Endothelial cell of hepatic sinusoid (primary cell): ENCODE measurements at regions not wholly inside any gene's neighbourhood (a gene's known extent, or its start where the extent isn't known, plus 50 kb on each side); places are given as distances from the start of the nearest gene placed in this dataset.

ENCODE experiments used
- in situ Hi-C: cut with HindIII; loops from 2 replicates; pipeline ENCODE4 v1.10.0; 2017; ENCODE audit warnings: low sequenced_read_pairs

DNA sequence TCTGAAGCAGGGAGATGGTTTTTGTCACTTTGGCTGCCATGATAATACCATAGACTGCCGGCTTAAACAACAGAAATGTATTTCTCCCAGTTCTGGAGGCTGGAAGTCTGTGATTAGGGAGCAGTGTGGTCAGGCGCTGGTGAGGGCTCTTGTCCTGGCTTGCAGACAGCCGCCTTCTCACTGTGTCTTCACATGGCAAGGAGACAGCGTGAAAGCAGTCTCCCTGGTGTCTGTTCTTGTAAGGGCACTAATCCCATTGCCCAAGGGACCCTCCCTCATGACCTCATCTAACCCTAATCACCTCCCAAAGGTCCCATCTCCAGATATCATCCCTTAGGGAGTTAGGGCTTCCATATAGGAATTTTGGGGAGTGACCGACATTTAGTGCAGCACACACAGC is 167.0 kb downstream of the ENGASE start:
- in situ Hi-C loops = loop anchor here (5.0 kb wide), 2 partner anchors 54 to 94 kb away; no protein-coding TSS in a partner anchor

DNA sequence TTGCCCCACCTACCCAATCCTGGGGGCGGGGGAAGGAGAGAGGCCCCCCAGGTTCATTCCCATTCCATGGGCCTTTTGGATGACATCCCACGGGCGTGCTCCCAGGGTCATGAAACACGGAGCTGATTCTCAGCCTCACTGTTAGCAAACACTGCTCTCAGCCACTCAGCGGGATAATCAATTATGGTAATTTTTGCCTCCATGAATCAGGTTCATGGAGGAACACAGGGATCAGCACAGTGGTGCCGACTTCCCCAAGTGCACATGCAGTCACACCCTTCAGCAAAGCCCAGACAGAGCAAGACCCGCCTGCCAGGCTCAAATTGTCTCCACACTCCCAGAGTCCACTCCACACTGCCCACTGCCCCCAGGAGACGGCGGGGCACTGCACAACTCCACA is 164.6 kb downstream of the ENGASE start:
- in situ Hi-C loops = no loop called here

DNA sequence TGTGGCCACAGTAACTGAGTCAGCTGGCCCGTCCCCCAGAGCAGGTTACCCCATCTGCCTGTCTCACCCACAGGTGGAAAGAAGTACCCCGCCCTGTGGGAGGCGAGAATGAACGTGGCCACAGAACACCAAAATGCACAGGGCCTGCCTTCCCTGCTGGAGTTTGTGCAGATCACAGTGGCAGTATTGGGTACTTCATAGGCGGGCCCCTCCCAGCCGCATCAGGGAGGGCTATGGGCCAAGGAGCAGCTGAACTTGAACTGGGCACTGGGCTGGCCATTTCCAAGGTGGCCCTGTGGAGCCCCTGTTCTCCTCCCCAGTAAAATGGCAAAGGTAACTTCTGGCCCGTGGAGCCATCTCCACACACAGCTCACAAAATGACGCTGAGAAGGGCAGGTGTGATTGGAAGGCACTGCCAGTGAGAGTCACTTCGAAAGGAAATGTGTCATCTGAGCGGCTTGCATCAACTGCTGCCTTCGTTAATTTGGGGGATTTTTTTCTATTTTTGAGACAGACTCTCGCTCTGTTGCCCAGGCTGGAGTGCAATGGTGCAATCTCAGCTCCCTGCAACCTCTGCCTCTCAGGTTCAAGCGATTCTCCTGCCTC is 162.9 kb downstream of the ENGASE start:
- in situ Hi-C loops = no loop called here

DNA sequence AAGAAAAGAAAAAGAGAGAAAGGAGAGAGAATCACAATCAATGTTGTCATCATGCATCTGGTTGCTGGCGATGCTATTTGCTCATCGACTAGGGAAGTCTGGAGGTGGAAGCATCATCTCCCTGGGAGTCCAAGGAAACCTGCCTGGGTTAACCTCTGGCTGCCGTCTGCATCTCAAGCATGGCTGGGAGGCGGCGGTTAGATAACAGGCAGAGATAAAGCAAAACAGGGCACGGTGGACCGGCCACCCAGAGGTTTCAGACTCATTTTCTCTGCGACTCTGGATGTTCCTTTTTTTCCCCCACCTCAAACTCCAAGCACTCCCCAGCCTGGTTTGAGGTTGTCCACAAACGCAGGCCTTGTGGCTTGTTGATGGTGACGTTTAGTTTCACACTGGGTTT is 161.2 kb downstream of the ENGASE start:
- in situ Hi-C loops = no loop called here

DNA sequence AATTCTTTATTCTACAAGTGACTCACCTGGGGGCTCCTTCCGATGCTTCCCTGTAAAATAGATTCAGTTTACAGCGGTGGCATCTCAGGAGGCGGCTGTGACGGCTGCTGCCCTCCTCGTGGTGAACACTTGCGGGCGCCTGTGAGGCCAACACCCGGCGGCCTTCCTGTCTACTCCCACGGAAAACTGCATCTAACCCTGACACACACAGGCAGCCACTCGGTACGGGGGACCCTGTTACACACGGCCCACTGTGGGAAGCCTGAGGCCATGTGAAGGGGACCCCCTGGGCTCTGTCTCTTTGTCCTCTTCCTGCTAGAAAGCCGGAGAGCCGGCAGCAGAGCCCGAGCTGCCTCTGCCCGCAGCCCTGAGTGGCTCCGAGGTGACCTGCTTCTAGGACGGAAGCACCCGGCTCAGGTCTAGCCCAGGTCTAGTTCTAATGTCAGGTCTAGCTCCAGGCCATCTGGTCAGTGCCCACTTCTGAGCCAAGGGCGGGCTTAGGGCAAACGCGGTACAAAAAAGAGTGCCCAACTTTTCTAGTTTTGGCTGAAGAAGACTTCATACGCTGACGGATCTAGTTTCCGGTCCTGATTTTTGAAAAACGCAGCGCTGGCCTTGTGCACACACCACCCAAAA is 159.4 kb downstream of the ENGASE start:
- in situ Hi-C loops = loop anchor here (5.0 kb wide), 1 partner anchor 68 kb away; no protein-coding TSS in a partner anchor

DNA sequence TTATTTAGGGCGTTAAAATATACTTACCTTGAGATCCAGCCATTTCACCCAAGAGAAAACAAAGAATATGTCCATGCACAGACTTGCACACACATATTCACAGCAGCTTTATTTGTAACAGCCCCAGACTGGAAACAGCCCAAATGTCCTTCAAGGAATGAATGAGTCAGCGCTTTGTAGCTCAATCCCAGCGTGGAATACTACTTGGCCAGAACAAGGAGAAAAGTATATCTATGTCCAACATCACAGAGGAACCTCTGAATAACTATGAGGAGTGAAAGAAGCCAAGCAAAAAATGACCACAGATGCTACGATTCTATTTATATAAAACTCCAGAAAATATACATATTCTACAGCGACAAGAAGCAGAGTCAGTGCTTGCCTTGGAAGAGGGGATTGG is 158.3 kb downstream of the ENGASE start:
- in situ Hi-C loops = loop anchor here (5.0 kb wide), 1 partner anchor 69 kb away; no protein-coding TSS in a partner anchor

DNA sequence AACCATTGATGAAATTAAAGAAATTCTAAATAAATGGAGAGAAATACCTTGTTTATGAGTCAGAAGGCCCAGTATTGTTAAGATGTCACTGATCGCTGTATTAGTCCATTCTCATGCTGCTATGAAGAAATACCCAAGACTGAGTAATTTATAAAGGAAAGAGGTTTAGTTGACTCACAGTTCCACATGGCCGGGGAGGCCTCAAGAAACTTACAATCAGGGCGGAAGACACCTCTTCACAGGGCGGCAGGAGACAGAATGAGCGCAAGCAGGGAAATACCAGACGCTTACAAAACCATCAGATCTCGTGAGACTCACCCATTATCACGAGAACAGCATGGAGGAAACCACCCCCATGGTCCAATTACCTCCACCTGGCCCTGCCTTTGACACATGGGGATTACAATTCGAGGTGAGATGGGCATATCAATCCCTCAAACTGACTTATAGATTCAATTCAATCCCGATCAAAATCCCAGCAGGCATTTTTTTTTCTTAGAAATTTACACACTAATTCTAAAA is 157.2 kb downstream of the ENGASE start:
- in situ Hi-C loops = loop anchor here (5.0 kb wide), 1 partner anchor 70 kb away; no protein-coding TSS in a partner anchor

DNA sequence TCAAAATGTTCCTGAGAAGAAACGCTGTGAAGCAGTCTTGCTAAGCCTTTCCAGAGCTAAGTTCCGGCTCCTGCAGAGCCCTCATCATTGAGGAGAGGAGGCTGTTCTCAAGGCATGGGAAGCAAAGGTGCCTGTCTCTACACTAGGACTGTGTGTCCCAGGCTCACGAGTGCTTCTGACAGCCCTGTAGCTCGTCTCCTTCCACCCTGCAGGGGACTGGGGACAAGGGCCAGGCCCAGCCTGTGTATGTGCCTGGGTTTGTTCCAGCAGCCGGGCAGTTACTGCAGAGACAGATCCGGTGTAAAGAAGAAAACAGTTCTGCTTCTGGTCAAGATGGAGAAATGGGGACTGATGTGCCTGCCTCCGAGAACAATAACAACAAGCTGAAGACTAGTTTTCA is 156.0 kb downstream of the ENGASE start:
- in situ Hi-C loops = loop anchor here (5.0 kb wide), 1 partner anchor 72 kb away; no protein-coding TSS in a partner anchor

DNA sequence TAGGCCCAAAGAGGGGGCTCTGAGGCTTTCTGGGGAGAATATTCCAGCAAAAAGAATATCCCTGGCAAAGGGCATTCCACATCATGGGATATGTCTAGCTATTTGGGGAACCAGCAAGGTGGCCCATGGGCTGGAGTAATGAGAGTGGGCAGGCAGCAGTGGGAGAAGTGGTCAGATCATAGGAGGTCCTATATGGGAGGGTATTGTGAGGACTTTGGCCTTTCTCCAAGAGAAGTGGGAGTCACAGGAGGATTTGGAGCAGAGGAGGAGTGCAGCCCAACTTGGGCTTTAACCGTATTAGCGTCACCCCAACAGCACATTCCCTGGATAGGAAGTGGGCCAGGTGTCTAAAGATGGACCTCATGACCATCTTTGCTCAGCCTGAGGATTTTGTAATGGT is 151.4 kb downstream of the ENGASE start:
- in situ Hi-C loops = no loop called here

DNA sequence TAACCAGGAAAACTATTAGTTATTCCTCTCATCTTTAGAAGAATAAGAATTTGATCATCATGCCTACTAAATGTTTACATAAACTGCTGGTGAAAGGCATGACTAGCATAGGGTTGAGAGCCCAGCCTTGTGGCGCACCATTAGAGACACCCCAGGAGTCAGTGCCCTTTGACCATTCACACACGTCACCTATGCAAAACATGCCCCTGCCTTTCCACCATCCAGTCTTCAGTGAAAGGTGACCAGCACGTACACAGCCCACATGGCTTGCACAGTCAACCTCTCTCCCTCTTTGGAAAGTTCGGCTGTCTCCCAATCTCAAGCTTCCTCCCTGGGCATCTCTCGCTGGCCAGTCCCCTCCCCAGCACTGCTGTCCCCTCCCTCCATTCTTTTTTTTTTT is 150.3 kb downstream of the ENGASE start:
- in situ Hi-C loops = no loop called here

DNA sequence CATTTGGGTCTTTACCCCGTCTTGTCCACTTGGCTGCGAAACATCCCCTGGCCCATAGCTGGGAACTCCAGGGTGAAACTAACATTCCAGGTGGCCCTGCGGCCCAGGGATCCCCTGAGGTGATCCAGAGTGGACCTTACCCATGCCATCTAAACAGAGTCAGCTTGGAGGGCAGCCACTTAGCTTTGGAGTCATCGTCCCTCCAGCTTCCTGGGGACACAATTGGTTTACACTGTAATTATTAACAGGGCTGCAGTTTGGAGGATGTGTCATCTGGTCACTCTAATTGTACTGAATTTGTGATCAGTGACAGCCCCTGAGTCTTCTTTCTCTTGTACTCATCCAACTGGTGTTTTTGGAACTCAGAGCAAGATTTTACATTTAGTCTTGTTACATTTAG is 149.9 kb downstream of the ENGASE start:
- in situ Hi-C loops = no loop called here

DNA sequence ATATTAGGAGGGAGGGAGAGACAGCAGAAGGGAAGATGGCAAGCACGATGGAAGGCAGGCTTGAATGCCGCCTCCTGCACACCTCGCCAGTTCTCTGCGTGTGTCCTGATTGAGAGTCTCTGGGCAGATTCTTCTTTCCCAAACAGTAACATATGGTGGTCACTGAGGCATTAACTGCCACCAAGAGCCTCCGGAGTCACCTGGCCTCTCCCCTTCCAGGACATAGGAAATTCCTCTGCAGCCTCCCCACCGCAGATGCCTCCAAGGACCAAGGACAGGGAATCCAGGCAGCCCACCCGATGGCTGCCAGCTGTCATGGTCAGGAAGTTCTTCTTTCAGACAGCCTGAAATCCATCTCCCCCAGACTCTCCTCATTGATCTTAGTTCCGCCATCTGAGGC is 149.3 kb downstream of the ENGASE start:
- in situ Hi-C loops = no loop called here

DNA sequence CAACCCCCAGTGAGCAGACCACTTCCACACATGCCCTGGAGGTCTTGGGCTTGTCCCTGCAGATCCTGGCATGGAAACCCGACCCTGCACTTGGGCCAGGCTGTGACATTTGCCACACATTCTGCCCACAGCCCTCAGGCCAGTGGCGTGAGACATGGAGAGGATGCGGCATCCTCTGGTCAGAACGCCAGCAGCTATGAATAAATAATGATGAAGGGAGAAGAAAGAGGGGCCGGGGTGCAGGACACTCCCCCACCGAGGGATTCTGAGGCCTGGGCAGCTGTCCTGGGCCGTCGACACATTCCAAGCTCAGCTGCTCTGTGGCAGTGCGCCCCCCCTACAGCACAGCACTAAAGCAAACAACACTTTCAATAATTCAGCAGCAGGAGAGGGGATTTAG is 148.8 kb downstream of the ENGASE start:
- in situ Hi-C loops = no loop called here

DNA sequence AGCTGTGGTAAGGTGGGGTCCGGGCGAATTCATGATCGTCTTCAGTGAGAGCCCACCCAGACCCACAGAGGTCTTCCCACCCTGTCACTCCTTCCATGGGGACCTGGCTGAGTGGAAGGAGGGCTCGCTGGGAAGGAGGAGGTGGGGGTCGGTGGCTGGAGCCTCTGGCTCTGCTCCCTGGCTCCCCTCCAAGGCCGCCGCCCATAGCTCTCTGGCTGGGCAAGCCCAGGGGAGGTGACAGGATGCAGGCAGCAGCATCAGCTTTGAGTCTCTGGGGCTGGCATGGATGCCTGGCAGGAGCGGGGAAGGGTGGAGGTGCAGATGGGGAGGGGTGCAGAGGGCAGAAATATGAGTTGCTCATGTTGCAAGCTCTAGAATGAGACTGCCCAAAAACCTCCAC is 147.0 kb downstream of the ENGASE start:
- in situ Hi-C loops = no loop called here

DNA sequence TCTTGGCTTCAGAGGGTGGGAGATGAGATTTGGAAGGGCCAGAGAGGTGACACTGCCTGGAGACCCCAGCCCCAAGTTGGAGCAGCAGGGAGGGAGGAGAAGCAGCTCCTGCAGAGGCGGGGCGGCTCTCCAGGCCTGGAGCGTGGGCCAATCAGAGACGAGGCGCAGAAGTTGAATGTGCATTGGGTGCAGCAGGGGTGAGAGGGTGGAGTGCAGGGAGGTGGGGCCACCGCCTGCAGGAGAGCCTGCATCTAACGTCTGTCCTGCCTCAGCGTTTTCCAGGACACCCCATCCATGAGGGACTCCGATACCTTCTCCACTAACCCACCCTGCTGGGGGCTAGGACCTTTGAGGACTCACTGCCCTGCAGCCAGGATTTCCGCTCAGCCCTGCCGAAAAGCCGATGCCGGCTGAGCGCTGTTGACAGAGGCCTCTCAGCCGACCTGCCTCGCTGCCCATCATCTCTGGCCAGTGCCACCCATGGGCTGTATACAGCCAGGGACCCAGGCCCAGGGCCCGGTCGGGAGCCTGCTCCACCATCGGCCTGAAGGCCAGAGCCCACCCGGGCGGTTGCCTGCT is 146.2 kb downstream of the ENGASE start:
- in situ Hi-C loops = no loop called here

DNA sequence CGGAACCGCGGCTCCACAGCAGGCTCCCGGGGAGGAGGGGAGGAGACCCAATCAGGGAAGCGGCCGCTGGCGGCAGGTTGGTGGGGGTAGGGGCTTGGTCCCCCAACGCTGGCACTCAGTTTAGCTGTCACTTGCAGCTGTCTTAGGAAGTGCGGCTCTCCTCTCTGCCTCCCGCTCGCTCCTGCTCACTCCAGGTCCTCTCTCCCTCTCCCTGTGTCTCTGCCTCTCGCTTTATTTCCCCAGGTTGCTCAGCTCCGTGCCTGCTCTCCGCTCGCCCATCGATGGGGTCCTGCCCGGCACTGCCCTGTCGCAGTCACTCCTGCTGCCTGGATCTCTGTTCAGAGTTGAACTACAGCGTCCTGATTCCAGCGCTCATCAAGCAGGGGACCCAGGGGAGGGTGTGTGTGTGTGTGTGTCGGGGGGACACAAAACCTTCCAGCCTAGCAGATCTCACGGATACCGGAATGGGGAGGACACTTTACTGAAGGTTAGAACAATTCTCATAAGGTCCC is 145.6 kb downstream of the ENGASE start:
- in situ Hi-C loops = no loop called here

DNA sequence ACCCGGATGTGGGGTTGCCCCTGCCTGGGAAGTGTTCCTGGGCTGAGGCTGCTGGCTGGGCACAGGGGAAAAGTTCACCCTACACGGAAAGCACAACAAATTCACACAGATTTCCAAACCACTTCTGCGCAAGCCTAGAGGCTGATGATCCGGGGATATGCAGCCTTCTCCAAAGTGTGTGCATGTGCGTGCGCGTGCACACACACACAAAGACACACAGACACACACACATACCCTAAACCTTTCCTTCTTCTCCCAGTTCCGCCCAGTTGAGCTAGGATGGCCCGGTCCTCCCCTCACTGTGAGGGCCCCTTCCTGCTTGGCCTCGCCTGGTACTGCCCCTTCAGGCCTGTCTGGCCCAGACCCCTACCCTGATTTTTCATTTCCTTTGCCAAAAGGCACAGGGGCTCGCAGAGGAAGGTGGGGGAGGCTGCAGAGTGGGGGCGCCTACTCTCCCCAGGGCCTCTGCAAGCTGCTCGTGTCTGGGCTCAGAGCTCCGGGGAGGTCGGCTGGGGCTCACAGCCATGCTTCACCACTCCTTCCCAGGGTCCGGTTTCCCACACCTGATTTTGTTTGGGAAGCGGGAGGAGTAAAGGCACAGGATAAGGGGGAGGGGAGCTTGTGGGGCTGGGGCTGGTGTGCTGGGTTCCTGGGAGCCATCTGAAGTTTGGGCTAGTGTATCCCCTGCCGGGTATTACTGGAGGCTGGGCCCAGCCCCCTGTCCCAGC is 144.7 kb downstream of the ENGASE start:
- in situ Hi-C loops = no loop called here

DNA sequence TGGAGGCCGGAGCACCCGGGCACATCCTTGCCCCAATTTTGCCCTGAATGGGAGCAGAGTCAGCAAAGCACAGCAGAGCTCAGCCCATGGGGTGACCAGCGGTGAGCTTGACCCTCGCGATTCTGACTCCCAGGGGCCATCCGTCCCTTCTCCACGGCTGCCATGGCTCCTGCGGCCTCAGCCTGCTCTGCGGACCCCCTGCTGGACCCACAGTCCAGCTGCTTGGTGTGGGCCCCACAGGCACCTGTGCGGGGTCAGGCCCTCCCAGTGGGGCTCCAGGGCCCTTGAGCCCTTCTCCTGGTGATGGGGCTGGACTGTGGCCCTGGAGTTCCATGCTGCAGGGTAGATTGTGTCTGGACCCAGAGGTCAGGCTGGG is 144.2 kb downstream of the ENGASE start:
- in situ Hi-C loops = no loop called here

DNA sequence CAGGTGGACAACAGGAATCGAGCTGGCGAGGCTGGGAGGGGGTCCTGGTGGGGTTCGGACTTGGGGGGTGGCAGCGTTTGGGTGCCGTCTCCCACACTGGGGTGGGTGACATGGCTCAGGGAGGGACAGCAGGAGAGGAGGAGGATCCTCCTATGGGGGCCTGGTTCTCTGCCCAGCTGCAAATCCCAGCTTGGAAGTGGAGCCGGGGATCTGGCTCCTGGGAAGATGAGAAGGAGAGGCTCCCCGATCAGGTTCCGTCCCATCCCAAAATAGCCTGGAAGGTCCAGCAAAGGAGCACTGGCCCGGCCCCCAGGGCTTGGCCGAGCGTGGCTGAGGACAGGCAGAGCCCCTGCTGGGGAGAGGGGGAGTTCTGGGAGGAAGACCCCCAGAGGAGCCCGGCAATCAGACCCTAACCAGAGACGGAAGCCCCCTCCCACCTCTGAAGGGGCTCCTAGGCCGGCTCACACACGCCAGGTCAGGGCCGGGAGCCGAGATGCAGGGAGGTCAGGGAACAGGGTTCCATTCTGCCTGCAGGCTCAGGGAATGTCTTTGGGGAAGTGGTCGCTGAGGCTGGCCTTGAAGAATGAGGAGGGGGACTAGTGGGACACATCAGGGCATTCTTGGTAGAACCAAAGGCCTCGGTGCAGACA is 143.7 kb downstream of the ENGASE start:
- in situ Hi-C loops = no loop called here

DNA sequence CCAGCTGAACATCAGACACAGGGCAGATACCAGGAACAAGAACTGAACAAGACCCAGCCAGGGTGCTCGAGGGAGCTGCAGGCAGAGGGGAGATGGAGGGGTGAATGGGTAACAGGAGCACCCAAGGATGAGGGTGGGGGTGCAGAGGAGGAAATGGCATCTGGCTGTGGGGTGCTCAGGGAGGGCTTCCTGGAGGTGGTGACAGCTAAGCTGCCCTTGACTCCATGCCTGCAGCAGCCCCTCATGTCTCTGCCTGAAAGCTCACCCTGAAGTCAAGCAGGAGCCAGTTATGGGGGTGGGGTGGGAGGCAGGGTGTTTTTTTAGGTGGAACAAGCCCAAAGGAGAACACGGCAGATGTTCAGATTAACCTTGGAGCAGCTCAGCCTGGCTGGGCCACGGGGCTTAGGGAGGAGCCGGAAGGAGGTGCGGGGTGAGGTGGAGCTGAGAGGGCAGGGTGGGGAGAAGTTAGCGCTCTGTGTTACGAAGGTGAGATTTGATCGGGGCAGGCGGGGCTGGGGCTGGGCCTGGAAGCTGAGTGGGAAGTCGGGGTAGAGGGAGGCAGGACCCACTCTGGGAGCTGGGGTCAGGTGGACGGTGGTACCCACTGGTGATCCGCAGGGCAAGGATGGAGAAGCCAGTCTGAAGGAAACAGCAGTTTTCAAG is 143.0 kb downstream of the ENGASE start:
- in situ Hi-C loops = no loop called here
